Cardiac fibroblast (primary cell): ENCODE measurements at regions not wholly inside any gene's neighbourhood (a gene's known extent, or its start where the extent isn't known, plus 50 kb on each side); places are given as distances from the start of the nearest gene placed in this dataset.
A peak's percentile ranks its signal among the peaks of the same experiment; 100 is the strongest.

ENCODE experiments used
- DNase-seq, 2 donors: peaks; one replicate each; pipeline versions ENCODE4 v3.0.0 to v3.0.0-alpha.2; 2010; ENCODE audit warnings: low read depth in 2 of 2
- H3K4me3 ChIP-seq, 2 donors: replicated peaks in 1 of 2; 1 replicate in 1 of 2; 2 replicates in 1 of 2; pipeline ENCODE4 v1.5.1; 2011; ENCODE audit warnings: low read depth in 2 of 2, low read length in 2 of 2, mild to moderate bottlenecking in 2 of 2, moderate library complexity in 1 of 2
- CTCF ChIP-seq: IDR thresholded peaks from one replicate; pipeline ENCODE4 v1.5.1; 2011; ENCODE audit warnings: low read depth, mild to moderate bottlenecking, low read length, inconsistent platforms

- H3K4me3 ChIP-seq = no peak overlapping the region
- no peak for DNase-seq
- no peak for TF ChIP-seq CTCF
Measured at GRCh38 chr6:67394254-67394653, 1240.8 kb upstream of the ADGRB3 start.

- DNase-seq = peak; percentile 1 to 70
- no peak overlapping the region for H3K4me3 ChIP-seq
- TF ChIP-seq CTCF = no peak
Measured at GRCh38 chr6:67393356-67393755, 1241.7 kb upstream of the ADGRB3 start.

GRCh38 chr6:67391955-67392354 is 1243.1 kb upstream of the ADGRB3 start:
- no peak for DNase-seq
- no peak overlapping the region for H3K4me3 ChIP-seq
- no peak for TF ChIP-seq CTCF

GRCh38 chr6:67369679-67370078 is 1265.4 kb upstream of the ADGRB3 start:
- no peak overlapping the region for H3K4me3 ChIP-seq
- DNase-seq = no peak
- no peak for TF ChIP-seq CTCF

- H3K4me3 ChIP-seq = no peak overlapping the region
- TF ChIP-seq CTCF = no peak
- no peak for DNase-seq
Measured at GRCh38 chr6:67362976-67363375, 1272.1 kb upstream of the ADGRB3 start.

GRCh38 chr6:67361264-67361663 is 1273.8 kb upstream of the ADGRB3 start:
- TF ChIP-seq CTCF = no peak
- DNase-seq = no peak
- no peak overlapping the region for H3K4me3 ChIP-seq

GRCh38 chr6:67358241-67358640 is 1276.8 kb upstream of the ADGRB3 start:
- no peak for DNase-seq
- H3K4me3 ChIP-seq = no peak overlapping the region
- no peak for TF ChIP-seq CTCF
